ENCODE measurements at regions not wholly inside any gene's neighbourhood (a gene's known extent, or its start where the extent isn't known, plus 50 kb on each side); places are given as distances from the start of the nearest gene placed in this dataset.

DNA sequence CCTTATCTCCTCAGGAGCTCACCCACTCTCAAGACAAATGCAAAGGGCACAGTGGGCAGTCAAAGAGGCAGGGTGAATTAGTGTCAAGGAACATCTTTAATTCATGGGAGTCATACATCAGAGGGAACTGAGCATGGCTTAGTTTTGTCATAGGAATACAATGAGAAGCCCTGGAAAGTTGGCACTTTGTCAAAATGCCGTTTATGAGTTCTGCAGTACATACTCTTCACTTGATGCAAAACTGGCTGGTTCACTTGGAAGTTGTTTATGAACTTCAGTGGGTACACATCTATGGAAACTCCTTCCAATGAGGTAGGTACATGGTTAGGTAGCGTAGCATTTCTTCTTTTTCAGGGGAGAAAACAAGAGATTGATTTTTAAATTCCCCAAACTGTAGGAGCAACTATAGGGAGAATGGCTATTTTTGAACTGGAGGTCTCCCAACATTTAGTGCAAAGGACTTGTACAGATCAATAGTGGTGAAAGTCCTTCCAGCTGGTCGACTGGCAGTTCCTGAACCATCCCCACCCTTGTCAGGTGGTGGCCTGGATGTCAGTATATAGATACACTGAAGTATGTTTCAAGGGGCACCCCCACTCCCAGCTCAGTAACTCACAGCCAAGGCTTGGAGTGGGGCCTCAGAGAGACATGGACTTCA is 580.5 kb downstream of the REEP3 start:
- Histone ChIP-seq H4K20me1 (ENCODE audit: insufficient read depth, low read length) (no peaks in the 10 kb centered on the region), H3K79me2 (ENCODE audit: insufficient read depth, low read length) (no peaks in the 10 kb centered on the region), H3K9me3 (ENCODE audit: low read length) (no peaks in the 10 kb centered on the region), H3K9ac (ENCODE audit: low read length) (no peak overlapping the region), H3K9me2 (ENCODE audit: low read depth, low read length) (no peaks in the 10 kb centered on the region), H3K27ac (ENCODE audit: low read depth, low read length, poor library complexity, severe bottlenecking) (no peak overlapping the region), H3F3A (ENCODE audit: insufficient read depth, low read length) (no peaks in the 10 kb centered on the region), H3K4me1 (ENCODE audit: insufficient read depth, low read length, severe bottlenecking) (no peaks in the 10 kb centered on the region), H3K36me3 (ENCODE audit: insufficient read depth, low read length) (no peaks in the 10 kb centered on the region), H3K4me2 (ENCODE audit: low read length) (no peak overlapping the region), H3K27me3 (ENCODE audit: insufficient read depth, low read length) (peaks cover 3% of the 10 kb centered on the region; the same call in 1 of the 2 replicates), H3K4me3 (ENCODE audit: low read depth, low read length, poor library complexity, severe bottlenecking) (no peak overlapping the region), H2AFZ (ENCODE audit: low read length) (no peak overlapping the region)
- TF ChIP-seq, protein P1, sequence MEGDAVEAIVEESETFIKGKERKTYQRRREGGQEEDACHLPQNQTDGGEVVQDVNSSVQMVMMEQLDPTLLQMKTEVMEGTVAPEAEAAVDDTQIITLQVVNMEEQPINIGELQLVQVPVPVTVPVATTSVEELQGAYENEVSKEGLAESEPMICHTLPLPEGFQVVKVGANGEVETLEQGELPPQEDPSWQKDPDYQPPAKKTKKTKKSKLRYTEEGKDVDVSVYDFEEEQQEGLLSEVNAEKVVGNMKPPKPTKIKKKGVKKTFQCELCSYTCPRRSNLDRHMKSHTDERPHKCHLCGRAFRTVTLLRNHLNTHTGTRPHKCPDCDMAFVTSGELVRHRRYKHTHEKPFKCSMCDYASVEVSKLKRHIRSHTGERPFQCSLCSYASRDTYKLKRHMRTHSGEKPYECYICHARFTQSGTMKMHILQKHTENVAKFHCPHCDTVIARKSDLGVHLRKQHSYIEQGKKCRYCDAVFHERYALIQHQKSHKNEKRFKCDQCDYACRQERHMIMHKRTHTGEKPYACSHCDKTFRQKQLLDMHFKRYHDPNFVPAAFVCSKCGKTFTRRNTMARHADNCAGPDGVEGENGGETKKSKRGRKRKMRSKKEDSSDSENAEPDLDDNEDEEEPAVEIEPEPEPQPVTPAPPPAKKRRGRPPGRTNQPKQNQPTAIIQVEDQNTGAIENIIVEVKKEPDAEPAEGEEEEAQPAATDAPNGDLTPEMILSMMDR (IDR thresholded peaks at IDR 0.05; ENCODE audit: low read length) = no peak
- no peak for TF ChIP-seq EZH2 (IDR thresholded peaks at IDR 0.05; ENCODE audit: borderline replicate concordance, low read length)

DNA sequence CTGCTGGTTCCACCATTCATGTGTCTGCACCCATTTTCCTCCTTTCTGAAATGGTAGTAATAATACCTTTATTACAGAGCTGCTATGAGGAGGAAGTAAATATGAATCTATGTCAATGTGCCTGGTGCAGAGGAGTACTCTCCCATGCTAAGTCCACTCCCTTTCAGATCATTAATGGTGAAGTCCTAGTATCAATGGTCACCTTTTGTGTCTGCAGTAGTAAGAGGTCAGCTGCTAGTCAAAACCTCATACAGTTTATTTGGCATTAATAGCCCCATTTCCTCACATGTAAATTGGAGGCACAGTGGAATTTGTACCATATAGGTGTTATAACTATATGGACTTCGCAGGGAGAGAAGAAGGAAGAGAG is 581.0 kb downstream of the REEP3 start:
- H3K9me3 ChIP-seq (ENCODE audit: low read length) = no peaks in the 10 kb centered on the region
- H3K9ac ChIP-seq (ENCODE audit: low read length) = no peak overlapping the region
- H2AFZ ChIP-seq (ENCODE audit: low read length) = no peak overlapping the region
- H3K9me2 ChIP-seq (ENCODE audit: low read depth, low read length) = no peaks in the 10 kb centered on the region
- no peak overlapping the region for H3K27ac ChIP-seq (ENCODE audit: low read depth, low read length, poor library complexity, severe bottlenecking)
- no peaks in the 10 kb centered on the region for H4K20me1 ChIP-seq (ENCODE audit: insufficient read depth, low read length)
- no peaks in the 10 kb centered on the region for H3K79me2 ChIP-seq (ENCODE audit: insufficient read depth, low read length)
- no peaks in the 10 kb centered on the region for H3F3A ChIP-seq (ENCODE audit: insufficient read depth, low read length)
- peaks cover 3% of the 10 kb centered on the region; the same call in 1 of the 2 replicates for H3K27me3 ChIP-seq (ENCODE audit: insufficient read depth, low read length)
- TF ChIP-seq EZH2 (IDR thresholded peaks at IDR 0.05; ENCODE audit: borderline replicate concordance, low read length) = no peak
- TF ChIP-seq, protein P1 (IDR thresholded peaks at IDR 0.05; ENCODE audit: low read length) = no peak
- H3K36me3 ChIP-seq (ENCODE audit: insufficient read depth, low read length) = no peaks in the 10 kb centered on the region
- no peak overlapping the region for H3K4me3 ChIP-seq (ENCODE audit: low read depth, low read length, poor library complexity, severe bottlenecking)
- H3K4me2 ChIP-seq (ENCODE audit: low read length) = no peak overlapping the region
- no peaks in the 10 kb centered on the region for H3K4me1 ChIP-seq (ENCODE audit: insufficient read depth, low read length, severe bottlenecking)

- Histone ChIP-seq H3K4me1 (ENCODE audit: insufficient read depth, low read length, severe bottlenecking) (no peaks in the 10 kb centered on the region), H3K27me3 (ENCODE audit: insufficient read depth, low read length) (peaks cover 3% of the 10 kb centered on the region; the same call in 1 of the 2 replicates), H3K27ac (ENCODE audit: low read depth, low read length, poor library complexity, severe bottlenecking) (no peak overlapping the region), H3F3A (ENCODE audit: insufficient read depth, low read length) (no peaks in the 10 kb centered on the region), H2AFZ (ENCODE audit: low read length) (no peak overlapping the region), H3K4me3 (ENCODE audit: low read depth, low read length, poor library complexity, severe bottlenecking) (no peak overlapping the region), H3K9me3 (ENCODE audit: low read length) (no peaks in the 10 kb centered on the region), H3K9me2 (ENCODE audit: low read depth, low read length) (no peaks in the 10 kb centered on the region), H3K4me2 (ENCODE audit: low read length) (no peak overlapping the region), H4K20me1 (ENCODE audit: insufficient read depth, low read length) (no peaks in the 10 kb centered on the region), H3K9ac (ENCODE audit: low read length) (no peak overlapping the region), H3K36me3 (ENCODE audit: insufficient read depth, low read length) (no peaks in the 10 kb centered on the region), H3K79me2 (ENCODE audit: insufficient read depth, low read length) (no peaks in the 10 kb centered on the region)
- TF ChIP-seq, protein P1 (IDR thresholded peaks at IDR 0.05; ENCODE audit: low read length) = no peak
Measured at GRCh38 chr10:64102916-64103315, 581.7 kb downstream of the REEP3 start.
